ENCODE measurements at regions not wholly inside any gene's neighbourhood (a gene's known extent, or its start where the extent isn't known, plus 50 kb on each side); places are given as distances from the start of the nearest gene placed in this dataset.

DNA sequence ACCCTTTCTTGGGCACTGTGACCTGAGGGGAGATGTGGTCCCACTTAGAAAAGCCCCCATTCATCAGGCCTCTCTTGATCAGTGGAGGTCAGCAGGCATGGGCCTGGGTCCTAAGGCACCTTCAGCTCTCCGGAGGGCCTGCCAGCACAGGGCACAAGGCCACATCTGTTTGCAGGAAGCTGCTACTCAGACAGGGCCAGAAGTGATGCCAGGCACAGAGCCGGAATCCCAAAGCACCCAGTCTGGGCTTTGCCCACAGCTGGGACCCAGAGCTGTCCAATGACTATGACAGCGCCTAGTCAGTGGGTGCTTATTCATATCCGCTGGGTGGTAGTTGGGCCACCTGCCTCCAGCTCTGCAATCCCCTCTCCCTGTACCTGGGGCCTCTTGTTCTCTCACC is 63.2 kb upstream of the ELN start:
- no peak for DNase-seq (ENCODE audit: low spot score)

GRCh38 chr7:73966062-73966940 is 61.7 kb upstream of the ELN start:
- no peak for DNase-seq (ENCODE audit: low spot score)

DNA sequence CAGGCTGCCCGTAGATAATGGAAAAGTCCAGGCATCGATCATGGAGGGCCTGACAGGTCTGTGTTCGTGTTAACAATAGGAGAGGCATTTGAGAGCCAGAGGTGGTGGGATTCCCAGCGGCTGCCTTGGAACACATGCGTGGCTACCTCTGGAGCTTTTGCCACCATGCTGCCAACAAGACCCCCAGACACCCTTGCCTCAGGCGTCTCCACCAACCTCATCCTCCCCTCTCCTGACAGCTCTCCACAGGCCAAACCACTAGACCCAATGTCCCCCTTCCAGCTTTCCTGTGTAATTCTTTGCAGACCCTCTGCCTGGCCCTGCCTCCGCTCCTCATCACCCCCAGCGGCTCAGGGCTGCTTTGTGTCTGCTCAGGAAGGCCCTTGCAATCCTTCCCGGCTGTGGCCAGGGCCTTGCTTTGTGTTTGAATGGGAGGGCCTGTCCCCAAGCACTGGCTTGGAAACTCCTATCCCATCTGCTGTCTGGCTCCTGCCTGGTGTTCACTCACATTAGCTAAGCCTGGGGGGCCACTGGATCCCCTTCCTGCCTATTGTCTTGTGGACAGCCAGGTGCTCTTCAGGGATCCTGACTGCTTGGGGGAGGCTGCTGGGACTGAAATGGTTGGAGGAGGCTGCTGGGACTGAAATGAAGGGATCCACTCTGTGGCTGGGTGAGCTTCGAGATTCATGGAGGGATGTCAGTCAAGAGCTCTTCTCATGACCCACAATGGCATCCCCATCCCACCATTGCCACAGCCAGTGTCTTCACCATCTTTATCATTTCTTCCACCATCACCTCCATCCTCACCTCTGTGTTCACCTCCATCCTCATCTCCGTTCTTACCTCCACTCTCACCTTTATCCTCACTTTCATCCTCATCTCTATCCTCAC is 60.8 kb upstream of the ELN start:
- no peak for DNase-seq (ENCODE audit: low spot score)

DNA sequence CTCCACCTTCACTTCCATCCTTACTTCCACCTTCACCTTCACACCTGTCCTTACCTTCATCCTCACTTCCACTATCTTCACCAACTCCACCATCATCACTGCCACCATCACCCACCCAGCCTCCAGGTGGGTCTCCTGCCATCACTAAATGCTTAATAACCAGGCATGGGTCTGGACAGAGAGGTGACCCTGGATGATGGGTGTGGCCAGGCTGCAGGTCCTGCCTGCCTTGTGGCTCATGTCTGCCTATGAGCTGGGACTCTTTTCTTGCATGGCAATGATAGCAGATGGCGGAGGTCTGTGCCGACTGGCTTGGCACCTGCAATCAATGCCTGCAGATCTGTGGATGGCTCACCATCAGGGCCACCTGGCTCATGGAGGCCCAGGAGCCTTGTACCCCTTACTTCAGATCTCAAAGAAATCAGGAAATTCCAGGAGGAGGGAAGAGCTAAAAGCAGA is 60.1 kb upstream of the ELN start:
- DNase-seq (ENCODE audit: low spot score) = no peak

DNA sequence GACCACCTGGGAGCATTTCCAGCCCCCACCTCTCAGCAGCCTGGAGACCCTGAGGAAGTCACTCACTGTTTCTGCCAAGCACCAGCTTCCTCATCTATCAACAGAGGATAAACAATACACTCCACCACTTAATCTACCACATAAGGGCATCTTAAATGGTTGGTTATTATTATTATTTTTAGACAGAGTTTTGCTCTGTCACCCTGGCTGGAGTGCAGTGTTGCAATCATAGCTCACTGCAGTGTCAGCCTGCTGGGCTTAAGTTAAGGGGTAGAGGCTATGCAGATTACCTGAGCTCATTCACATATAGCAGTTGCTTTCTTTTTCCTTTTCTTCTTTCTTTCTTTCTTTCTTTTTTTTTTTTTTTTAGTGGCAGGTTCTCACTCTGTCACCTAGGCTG is 59.5 kb upstream of the ELN start:
- no peak for DNase-seq (ENCODE audit: low spot score)

- no peak for DNase-seq (ENCODE audit: low spot score)
These were observed 58.0 kb upstream of the ELN start for GRCh38 chr7:73969991-73970390.

GRCh38 chr7:73970801-73971229 is 57.2 kb upstream of the ELN start:
- no peak for DNase-seq (ENCODE audit: low spot score)

DNA sequence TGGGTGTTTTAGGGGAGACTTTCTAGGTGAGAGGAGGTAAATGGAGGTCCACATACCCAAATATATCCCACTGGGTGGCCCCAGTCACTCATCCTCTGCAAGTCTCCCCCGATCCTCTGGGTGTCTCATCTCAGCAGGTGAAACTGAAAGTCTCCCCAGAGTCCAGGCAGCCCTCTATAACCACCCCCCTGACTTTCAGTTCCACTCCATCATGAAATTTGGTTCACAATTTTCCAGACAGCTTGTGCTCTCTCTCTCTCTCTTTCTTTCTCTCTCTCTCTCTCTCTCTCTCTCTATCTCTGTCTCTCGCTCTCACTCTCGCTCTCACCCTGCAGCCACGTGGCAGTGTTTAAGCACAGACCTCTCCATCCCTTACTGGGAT is 56.7 kb upstream of the ELN start:
- DNase-seq (ENCODE audit: low spot score) = peak; percentile 45

DNA sequence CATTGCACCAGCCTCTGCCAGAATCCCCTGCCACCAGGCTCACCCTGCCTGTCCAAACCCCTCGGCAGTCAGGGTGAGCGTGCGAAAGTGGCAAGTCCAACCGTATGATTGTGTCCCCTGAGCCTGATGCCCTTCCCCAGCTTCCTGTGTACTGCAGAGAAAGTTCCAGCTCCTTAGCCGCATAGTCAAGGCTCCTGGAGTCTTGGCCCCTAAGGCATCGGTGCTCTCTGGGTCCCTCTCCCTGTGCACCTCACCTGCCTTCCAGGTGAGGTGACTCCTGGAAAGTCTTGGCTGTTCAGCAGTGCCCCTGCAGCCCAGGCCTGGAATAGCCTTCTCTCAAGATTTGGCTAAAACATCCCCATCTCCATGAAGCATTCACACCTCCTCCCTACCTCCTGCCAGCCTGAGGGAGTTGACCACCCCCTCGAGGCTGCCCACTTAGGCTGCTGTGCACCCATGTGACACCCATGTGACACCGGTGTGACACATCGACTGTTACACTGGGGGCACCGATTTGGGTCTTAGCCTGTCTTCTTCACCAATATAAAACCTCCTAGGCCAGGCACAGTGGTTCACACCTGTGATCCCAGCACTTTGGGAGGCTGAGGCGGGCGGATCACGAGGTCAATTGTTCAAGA is 56.1 kb upstream of the ELN start:
- no peak for DNase-seq (ENCODE audit: low spot score)

DNA sequence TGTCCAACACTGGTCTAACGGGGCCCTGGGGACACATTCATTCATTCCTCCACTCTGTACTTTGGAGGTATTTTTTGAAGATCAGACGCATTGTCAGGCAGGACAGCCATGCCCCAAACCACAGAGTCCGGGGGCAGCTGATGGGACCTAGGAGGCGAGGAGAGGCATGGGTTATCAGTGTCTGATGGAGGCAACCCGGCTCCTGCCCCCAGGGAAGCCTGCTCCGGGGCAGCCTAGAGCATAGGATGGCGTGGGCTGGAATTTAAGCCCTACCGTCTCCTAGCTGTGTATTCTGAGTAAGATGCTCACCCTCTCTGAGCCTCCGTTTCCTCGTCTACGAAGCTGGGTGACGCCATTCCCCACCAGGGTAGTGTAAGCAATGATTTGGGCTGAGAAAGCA is 55.4 kb upstream of the ELN start:
- no peak for DNase-seq (ENCODE audit: low spot score)

DNA sequence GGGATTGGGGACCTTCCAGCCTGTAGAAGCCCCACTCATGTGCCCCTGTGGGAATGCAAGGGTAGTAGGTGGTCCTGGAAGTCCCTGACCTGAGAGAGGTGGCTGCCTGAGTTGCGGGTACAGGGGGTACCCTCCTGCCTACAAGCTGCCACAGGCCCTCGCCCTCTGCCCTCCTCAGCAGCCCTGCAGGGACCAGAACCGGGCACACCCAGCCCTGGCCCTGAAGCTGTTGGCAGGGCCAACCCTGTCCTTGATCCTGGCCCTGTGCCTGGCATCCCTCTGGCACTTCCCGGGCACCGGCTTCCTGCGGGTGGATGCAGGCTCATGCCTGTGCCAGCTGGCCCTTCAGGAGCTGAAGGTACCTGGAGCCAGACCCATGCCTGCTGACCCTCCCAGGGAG is 54.9 kb upstream of the ELN start:
- no peak for DNase-seq (ENCODE audit: low spot score)

- no peak for DNase-seq (ENCODE audit: low spot score)
These were observed 53.6 kb upstream of the ELN start for GRCh38 chr7:73974101-73974947.

- DNase-seq (ENCODE audit: low spot score) = no peak
These were observed 52.7 kb upstream of the ELN start for GRCh38 chr7:73974948-73975926.

GRCh38 chr7:73976761-73977618 is 51.0 kb upstream of the ELN start:
- no peak for DNase-seq (ENCODE audit: low spot score)

- DNase-seq (ENCODE audit: low spot score) = no peak
These were observed 50.1 kb upstream of the ELN start for GRCh38 chr7:73977619-73978618.

Data from germinal center (tissue), 1 donor.